ENCODE measurements at regions not wholly inside any gene's neighbourhood (a gene's known extent, or its start where the extent isn't known, plus 50 kb on each side); places are given as distances from the start of the nearest gene placed in this dataset.

- Histone ChIP-seq H3K36me3 (no peaks in the 10 kb centered on the region), H3K9me3 (no peaks in the 10 kb centered on the region), H3K4me3 (ENCODE audit: low read depth, low read length) (no peak overlapping the region), H3K4me1 (no peaks in the 10 kb centered on the region), H3K27me3 (peaks cover 17% of the 10 kb centered on the region)
- DNase-seq: no peak
- TF ChIP-seq CTCF (IDR thresholded peaks at IDR 0.05; ENCODE audit: low read depth, low read length): no peak
These were observed 56.9 kb upstream of the SHH start for GRCh38 chr7:155868955-155869783.

- Histone ChIP-seq H3K36me3 (no peaks in the 10 kb centered on the region), H3K4me3 (ENCODE audit: low read depth, low read length) (no peak overlapping the region), H3K27me3 (peaks cover 14% of the 10 kb centered on the region), H3K4me1 (no peaks in the 10 kb centered on the region), H3K9me3 (no peaks in the 10 kb centered on the region)
- DNase-seq: no peak
- no peak for TF ChIP-seq CTCF (IDR thresholded peaks at IDR 0.05; ENCODE audit: low read depth, low read length)
These were observed 55.6 kb upstream of the SHH start for GRCh38 chr7:155867734-155868400.

DNA sequence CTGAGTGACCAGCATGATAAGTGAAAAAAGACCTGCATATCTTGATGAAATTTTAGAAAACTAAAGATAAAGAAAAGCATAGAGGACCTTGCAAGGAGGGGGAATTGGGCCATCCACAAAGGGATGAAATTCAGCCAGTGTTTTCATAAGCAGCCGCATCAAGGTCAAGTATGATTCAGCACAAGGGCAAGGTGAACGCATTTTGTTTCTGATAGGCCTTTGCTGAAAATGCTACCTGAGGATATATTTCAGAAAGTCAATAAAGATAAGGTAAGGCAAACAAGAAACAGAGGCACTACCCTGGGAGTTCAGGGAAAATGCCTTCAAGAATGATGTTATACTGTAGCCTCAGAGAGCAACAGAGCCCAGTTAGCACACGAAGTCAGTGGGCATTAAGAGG, 55.0 kb upstream of the SHH start:
- H3K4me3 ChIP-seq (ENCODE audit: low read depth, low read length): no peak overlapping the region
- H3K9me3 ChIP-seq: no peaks in the 10 kb centered on the region
- no peaks in the 10 kb centered on the region for H3K4me1 ChIP-seq
- no peaks in the 10 kb centered on the region for H3K36me3 ChIP-seq
- peaks cover 14% of the 10 kb centered on the region for H3K27me3 ChIP-seq
- no peak for DNase-seq
- no peak for TF ChIP-seq CTCF (IDR thresholded peaks at IDR 0.05; ENCODE audit: low read depth, low read length)

DNA sequence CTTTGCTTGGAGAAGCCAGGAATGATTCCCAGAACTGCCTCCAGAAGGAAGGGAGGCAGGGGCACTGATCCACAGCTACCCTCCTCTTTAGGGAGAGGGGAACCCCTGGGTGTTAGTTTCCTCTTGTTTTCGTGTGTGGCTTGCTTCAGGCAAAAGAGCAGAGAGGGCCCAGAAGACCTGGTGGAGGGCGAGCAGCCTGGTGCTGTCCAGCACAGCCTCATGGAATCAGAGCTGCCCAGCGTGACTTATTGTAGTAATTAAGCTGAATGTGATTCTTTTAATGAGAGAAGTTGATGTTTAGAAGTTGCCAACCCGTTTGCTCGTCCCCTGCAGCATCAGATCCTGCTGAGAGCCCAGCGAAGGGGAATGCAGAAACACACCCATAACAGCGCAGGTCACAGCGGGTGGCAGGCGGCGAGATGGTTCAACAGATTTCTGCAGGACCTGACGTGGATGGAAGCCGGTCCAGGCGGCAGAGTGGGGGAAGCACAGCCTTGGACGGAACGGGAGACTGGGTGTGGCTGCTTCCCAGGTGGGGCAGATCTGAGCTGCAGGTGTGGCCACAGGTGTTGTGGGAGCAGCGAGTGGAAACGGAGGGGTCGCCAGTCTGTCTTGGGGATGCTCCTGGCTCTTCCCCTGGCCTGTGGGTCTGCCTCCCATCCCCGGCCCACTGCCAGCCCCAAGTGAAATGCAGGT, 53.7 kb upstream of the SHH start:
- Histone ChIP-seq H3K4me1 (no peaks in the 10 kb centered on the region), H3K4me3 (ENCODE audit: low read depth, low read length) (no peak overlapping the region), H3K9me3 (no peaks in the 10 kb centered on the region), H3K27me3 (peaks cover 13% of the 10 kb centered on the region), H3K36me3 (no peaks in the 10 kb centered on the region)
- TF ChIP-seq CTCF (IDR thresholded peaks at IDR 0.05; ENCODE audit: low read depth, low read length): no peak
- DNase-seq: no peak

GRCh38 chr7:155864991-155865690, 52.9 kb upstream of the SHH start:
- DNase-seq: no peak
- no peak for TF ChIP-seq CTCF (IDR thresholded peaks at IDR 0.05; ENCODE audit: low read depth, low read length)
- Histone ChIP-seq H3K9me3 (no peaks in the 10 kb centered on the region), H3K4me3 (ENCODE audit: low read depth, low read length) (no peak overlapping the region), H3K4me1 (no peaks in the 10 kb centered on the region), H3K27me3 (peaks cover 5% of the 10 kb centered on the region; the same call in 1 of the 2 replicates), H3K36me3 (no peaks in the 10 kb centered on the region)
